Lung microvascular endothelial cell (primary cell): ENCODE measurements at regions not wholly inside any gene's neighbourhood (a gene's known extent, or its start where the extent isn't known, plus 50 kb on each side); places are given as distances from the start of the nearest gene placed in this dataset.
"Not testable (repeated sequence)": the region's sequence is repeated elsewhere in the genome, so short reads cannot be mapped to it uniquely, and the experiment has no call there.

Source experiments
- DNase-seq, 2 donors: peaks; one replicate each; pipeline versions ENCODE4 v3.0.0 to v3.0.0-alpha.2; 2010; ENCODE audit warnings: low read depth in 2 of 2

GRCh38 chr4:57714313-57714712 lies 604.1 kb upstream of the IGFBP7 start:
- not testable (repeated sequence) for DNase-seq

GRCh38 chr4:57710053-57710452 lies 599.9 kb upstream of the IGFBP7 start:
- no peak for DNase-seq

GRCh38 chr4:57691370-57691769 lies 581.2 kb upstream of the IGFBP7 start:
- DNase-seq: no peak

- DNase-seq: no peak
These were observed 579.6 kb upstream of the IGFBP7 start for GRCh38 chr4:57689693-57690205.

- DNase-seq: no peak
These were observed 572.1 kb upstream of the IGFBP7 start for GRCh38 chr4:57682275-57682674.

GRCh38 chr4:57679969-57680368 lies 569.8 kb upstream of the IGFBP7 start:
- DNase-seq: no peak

GRCh38 chr4:57676394-57676793 lies 566.2 kb upstream of the IGFBP7 start:
- no peak for DNase-seq

DNA sequence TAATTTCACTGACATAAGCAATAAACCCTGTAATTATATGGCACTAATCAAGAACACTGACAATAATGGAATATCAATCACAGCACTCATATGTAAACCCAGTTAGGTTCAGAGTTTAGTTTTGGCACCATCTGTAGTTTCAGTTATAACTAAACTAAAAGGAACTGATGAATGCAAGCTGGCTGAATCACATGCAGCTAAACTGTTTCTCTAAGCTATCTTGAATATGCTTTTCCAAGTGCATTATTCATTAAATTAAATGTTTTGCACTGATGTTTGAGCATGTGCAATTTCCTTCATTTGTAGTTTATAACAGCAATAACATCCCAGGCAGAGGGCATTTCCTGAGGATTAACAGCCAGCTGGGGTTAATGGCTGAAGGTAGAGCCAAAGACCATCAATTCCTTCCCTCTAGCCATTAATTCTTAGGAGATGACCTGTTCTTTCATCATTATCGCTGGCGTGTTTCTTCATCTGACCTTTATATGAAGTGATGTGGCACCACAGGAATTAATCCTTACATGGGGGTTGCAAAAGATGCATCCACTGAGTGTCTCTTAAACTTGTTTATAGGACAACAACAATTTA lies 562.8 kb upstream of the IGFBP7 start:
- no peak for DNase-seq

DNA sequence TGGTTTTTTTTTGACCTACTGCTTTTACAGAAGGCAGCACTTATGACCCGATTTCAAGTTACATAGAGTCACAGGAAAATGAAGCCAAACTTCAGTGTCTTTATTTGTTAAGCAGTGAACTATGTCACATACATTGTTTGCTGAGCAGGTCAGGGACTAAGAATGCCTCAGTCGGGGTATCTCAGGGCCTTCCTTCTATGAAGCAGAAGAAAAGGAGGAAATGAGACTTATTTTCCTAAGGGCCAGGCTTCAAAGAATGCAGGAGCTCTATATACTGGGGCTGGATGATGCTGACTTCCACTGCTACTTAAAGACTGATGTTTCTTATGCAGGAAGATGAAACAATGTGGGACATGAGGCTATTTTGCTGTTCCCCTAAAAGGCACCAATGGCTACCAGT lies 558.4 kb upstream of the IGFBP7 start:
- no peak for DNase-seq

DNA sequence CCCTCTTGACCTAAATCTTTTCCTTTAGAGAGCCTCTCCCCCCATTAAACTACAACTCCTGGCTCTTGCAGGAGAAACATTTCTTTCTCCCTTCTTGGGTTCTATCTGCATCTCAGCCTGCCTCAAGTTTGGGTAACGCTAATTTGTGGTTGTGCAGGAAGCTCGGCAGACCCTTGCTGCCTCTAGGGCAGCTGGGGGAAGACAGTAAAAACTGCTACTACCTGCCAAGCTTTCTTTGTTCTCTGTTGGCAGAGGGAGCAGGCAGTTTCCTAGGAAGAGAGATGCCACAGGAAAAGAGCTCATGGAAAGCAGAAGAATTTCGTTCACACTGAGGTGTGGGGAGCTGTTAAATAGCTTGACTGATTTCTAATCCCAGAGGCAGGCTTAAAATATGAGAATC lies 555.6 kb upstream of the IGFBP7 start:
- DNase-seq: no peak

DNA sequence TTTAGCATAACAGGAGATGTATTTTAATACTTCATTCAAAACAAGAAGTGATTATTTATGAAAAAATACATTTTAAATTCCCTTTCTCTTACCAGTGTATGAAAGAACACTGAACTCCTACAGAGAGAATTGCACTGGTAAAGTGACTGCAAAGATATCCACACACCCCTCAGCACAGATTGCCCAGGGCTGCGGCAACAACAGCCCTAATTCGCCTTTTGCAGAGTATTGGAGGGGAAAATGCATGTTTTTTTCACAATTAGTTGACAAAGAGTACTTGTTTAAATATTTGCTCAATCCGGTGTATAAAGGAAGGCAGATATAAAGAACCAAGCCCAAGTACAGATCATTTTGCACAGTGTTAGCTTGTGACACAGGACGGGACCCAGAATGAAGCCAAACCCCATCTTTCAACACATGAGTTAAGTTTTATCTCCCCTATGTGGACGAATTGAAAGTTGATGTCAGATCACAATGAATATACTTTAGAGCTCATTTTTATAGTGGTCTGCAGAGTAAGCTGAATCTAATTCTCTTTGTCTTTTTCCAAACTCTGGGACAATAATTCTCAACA lies 551.4 kb upstream of the IGFBP7 start:
- DNase-seq: no peak

DNA sequence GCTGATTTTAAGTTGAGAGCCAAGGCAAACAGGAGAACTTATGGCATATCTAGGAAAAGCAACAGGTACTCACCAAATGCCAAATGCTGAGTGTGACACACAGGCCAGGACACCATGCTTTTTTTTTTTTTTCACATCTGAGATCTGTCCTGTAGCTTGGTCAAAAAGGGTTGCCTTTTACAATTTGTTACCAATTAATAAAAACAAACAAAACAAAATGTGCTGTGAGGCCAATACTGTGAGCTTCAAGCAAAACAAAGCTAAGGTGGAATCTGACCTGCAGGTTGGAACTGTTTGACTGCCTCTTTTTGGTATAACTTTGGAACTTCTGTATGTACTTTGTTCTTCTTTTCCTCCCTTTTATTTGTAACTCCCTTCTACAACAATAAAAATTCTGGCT lies 548.5 kb upstream of the IGFBP7 start:
- no peak for DNase-seq

DNA sequence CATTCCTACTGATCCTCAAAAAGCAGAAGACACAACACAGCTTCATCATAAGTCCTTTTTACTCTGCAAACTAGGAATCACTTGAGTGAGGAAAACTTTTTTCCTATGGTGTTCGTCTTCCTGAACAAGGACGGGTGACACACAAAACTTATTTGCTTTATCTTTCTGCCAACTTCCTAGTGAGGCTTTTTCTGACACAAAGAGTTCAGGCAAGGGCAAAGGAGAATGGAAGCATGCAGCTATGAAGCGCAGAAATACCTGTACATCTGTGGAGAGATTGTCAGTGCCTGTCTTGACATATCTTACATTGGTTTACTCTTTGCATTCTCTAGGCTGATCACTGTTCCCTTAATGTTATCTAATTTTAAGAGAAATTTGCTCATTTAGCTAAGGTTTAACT lies 548.0 kb upstream of the IGFBP7 start:
- DNase-seq: no peak

- no peak for DNase-seq
These were observed 545.2 kb upstream of the IGFBP7 start for GRCh38 chr4:57655342-57655741.

- no peak for DNase-seq
These were observed 542.6 kb upstream of the IGFBP7 start for GRCh38 chr4:57652779-57653178.

- DNase-seq: no peak
These were observed 530.4 kb upstream of the IGFBP7 start for GRCh38 chr4:57640391-57641100.

DNA sequence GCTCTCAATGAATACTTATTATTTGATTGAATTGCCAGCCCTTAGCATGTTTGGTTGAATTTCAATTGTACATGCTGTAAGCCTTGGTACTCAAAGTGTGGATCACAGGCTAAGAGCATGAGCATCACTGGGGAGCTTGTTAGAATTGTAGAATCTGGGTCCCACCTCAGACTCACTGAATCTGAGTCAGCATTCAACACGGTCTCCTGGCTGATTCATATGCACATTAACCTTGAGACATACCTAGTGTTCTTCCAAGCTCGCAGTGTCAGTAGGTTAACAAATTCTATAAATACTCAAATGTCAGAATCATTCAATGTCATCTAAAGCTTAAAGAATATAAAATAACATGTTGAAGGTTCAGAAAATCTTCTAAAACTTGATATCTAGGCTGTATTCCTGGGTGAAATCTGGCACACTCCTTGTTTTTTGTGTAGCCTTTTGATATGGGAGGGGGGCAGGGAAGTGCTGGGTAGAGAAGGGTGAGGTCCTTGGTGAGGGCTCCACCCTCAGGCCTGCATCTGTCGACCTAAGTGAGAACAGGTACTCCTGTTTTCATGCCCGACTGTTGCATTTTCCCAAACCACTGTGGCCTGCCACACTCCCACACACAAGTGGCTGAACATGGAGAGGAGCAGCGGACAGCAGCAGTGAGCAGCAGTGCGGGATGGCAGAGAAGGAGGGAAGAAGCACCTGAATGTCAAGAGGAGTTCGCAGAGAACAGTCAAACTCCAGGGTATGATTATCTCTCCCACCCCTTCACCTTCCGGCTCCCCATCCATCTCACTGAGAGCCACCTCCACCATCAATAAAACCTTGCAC lies 529.6 kb upstream of the IGFBP7 start:
- DNase-seq: no peak

- no peak for DNase-seq
These were observed 525.7 kb upstream of the IGFBP7 start for GRCh38 chr4:57635910-57636309.

DNA sequence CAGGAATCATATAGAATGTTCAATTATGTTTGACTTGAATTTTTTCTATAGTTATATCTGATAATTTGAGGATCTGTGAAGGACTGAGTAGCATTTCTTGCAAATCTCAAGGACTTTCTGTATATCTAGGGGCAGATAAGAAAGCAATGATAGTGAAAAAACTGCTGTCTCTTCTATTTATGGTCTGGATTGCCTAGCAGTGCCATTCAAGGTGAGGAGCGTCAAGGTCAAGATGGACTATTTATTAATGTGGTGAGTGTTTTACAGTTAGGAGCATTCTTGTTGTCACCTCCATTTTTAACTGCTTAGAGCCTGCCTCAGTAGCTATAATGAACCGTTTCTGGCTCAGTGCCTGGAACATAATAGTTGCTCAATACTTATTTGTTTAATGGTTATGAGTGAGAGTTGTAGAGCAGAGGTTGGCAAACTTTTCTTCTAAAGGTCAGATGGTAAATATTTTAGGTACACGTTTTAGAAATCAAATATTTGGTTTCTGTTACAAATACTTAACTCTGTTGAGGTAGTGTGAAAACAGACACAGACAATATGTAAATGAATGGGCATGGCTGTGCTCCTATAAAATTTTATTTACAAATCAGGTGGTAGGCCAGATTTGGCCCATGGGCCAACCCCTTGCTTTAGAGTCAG lies 523.2 kb upstream of the IGFBP7 start:
- no peak for DNase-seq

- no peak for DNase-seq
These were observed 522.4 kb upstream of the IGFBP7 start for GRCh38 chr4:57632564-57632963.

DNA sequence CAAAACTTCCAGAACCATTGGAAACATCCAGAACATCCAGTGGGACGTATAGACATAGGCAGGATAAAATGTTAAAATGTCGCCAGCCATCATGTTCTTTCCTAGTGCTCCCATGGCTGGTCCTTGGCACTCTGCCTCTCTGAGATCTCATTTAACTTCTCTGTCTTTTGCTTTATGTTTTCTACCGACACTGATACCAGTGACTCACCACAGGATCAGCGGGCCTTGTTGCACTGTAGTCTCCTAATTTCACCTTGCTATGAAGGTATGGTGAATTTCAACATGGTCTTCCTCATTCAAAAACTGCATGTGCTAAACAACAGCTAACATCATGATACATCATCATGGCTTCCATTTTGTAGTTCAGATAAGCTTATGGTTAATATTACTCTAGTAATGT lies 521.0 kb upstream of the IGFBP7 start:
- no peak for DNase-seq

DNA sequence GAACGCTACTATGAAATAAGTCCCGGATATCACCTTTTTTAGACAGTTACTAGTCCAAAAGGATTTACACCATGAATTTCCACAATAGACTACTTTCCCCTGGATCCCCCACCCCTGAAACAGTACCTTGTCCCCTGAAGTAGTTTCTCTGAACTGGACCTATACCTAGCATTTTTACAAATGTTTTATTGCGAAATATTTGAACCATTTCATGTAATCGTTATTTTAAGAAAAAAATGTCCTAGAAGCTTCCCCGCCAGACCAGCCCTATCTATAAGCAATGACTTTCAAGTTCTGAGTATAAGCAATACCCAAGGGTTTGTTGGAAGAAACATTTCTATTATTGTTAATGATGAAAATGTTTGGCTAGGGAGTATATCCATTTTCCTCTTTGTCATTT lies 517.8 kb upstream of the IGFBP7 start:
- DNase-seq: no peak
